ENCODE measurements at regions not wholly inside any gene's neighbourhood (a gene's known extent, or its start where the extent isn't known, plus 50 kb on each side); places are given as distances from the start of the nearest gene placed in this dataset.

DNA sequence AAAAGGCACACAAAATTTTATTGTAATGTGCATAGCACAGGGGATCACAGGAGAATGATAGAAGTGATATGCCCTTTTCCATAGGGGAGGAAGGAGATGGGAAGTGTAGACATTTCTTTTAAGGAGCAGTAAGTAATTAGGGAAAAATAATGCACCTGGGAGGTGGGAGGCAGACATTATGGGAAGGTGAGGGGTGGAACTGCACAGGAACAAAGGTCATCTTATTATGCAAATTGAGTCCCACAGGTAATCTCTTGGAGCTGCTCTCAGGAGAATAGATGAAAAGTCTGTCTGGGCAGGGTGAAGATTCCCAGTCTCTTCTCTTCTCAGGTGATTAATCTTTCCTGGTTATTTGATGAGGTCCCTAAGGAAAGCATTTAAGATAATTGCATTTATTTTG is 331.5 kb downstream of the ENC1 start:
- DNase-seq (ENCODE audit: low read depth): no peak
- TF ChIP-seq CTCF (IDR thresholded peaks at IDR 0.05; ENCODE audit: low read depth, low read length, missing control alignments): no peak
- H3K4me3 ChIP-seq (ENCODE audit: low read depth, low read length): no peak overlapping the region
- in situ Hi-C loops (cut with HindIII; ENCODE audit: low sequenced_read_pairs): no loop called here

- in situ Hi-C loops (cut with HindIII; ENCODE audit: low sequenced_read_pairs): no loop called here
- H3K4me3 ChIP-seq (ENCODE audit: low read depth, low read length): no peak overlapping the region
- TF ChIP-seq CTCF (IDR thresholded peaks at IDR 0.05; ENCODE audit: low read depth, low read length, missing control alignments): no peak
- DNase-seq (ENCODE audit: low read depth): no peak
These were observed 333.7 kb downstream of the ENC1 start for GRCh38 chr5:74306845-74307244.

GRCh38 chr5:74304536-74304935 is 336.0 kb downstream of the ENC1 start:
- TF ChIP-seq CTCF (IDR thresholded peaks at IDR 0.05; ENCODE audit: low read depth, low read length, missing control alignments): no peak
- in situ Hi-C loops (cut with HindIII; ENCODE audit: low sequenced_read_pairs): no loop called here
- H3K4me3 ChIP-seq (ENCODE audit: low read depth, low read length): no peak overlapping the region
- no peak for DNase-seq (ENCODE audit: low read depth)

- in situ Hi-C loops (cut with HindIII; ENCODE audit: low sequenced_read_pairs): no loop called here
- no peak for DNase-seq (ENCODE audit: low read depth)
- TF ChIP-seq CTCF (IDR thresholded peaks at IDR 0.05; ENCODE audit: low read depth, low read length, missing control alignments): no peak
- no peak overlapping the region for H3K4me3 ChIP-seq (ENCODE audit: low read depth, low read length)
These were observed 336.9 kb downstream of the ENC1 start for GRCh38 chr5:74303578-74303977.

GRCh38 chr5:74301576-74301975 is 339.0 kb downstream of the ENC1 start:
- DNase-seq (ENCODE audit: low read depth): no peak
- in situ Hi-C loops (cut with HindIII; ENCODE audit: low sequenced_read_pairs): no loop called here
- no peak for TF ChIP-seq CTCF (IDR thresholded peaks at IDR 0.05; ENCODE audit: low read depth, low read length, missing control alignments)
- no peak overlapping the region for H3K4me3 ChIP-seq (ENCODE audit: low read depth, low read length)

GRCh38 chr5:74300808-74301389 is 339.6 kb downstream of the ENC1 start:
- TF ChIP-seq CTCF (IDR thresholded peaks at IDR 0.05; ENCODE audit: low read depth, low read length, missing control alignments): no peak
- no peak for DNase-seq (ENCODE audit: low read depth)
- in situ Hi-C loops (cut with HindIII; ENCODE audit: low sequenced_read_pairs): no loop called here
- H3K4me3 ChIP-seq (ENCODE audit: low read depth, low read length): no peak overlapping the region

- in situ Hi-C loops (cut with HindIII; ENCODE audit: low sequenced_read_pairs): no loop called here
These were observed 340.7 kb downstream of the ENC1 start for GRCh38 chr5:74299833-74300232.

More at GRCh38 chr5:74299833-74300232, 340.7 kb downstream of the ENC1 start:
- TF ChIP-seq CTCF (IDR thresholded peaks at IDR 0.05; ENCODE audit: low read depth, low read length, missing control alignments): no peak
- H3K4me3 ChIP-seq (ENCODE audit: low read depth, low read length): no peak overlapping the region
- DNase-seq (ENCODE audit: low read depth): no peak
